HFFc6 (cell line): ENCODE measurements at regions not wholly inside any gene's neighbourhood (a gene's known extent, or its start where the extent isn't known, plus 50 kb on each side); places are given as distances from the start of the nearest gene placed in this dataset.

Source experiments
- DNase-seq: peaks from one replicate; pipeline ENCODE4 v3.0.0-alpha.2; 2018
- H3K27ac Mint-ChIP-seq: 2 replicates; pipeline ENCODE4 v1.8.0; 2020; ENCODE audit warnings: mild to moderate bottlenecking, mixed read lengths
- H3K27me3 Mint-ChIP-seq: 2 replicates; pipeline ENCODE4 v1.8.0; 2021; ENCODE audit warnings: mild to moderate bottlenecking, moderate library complexity, mixed read lengths; ENCODE audit not compliant: insufficient read depth
- H3K36me3 Mint-ChIP-seq: 2 replicates; pipeline ENCODE4 v1.8.0; 2021; ENCODE audit warnings: low read depth, mixed read lengths
- H3K4me1 Mint-ChIP-seq: 2 replicates; pipeline ENCODE4 v1.8.0; 2020; ENCODE audit warnings: low read depth, mixed read lengths
- H3K4me3 Mint-ChIP-seq: 2 replicates; pipeline ENCODE4 v1.8.0; 2020; ENCODE audit warnings: mild to moderate bottlenecking, moderate library complexity, mixed read lengths
- H3K9me3 Mint-ChIP-seq: 2 replicates; pipeline ENCODE4 v1.8.0; 2020; ENCODE audit warnings: mild to moderate bottlenecking, mixed read lengths
- TF ChIP-seq, protein P1 (sequence below): fragments of 200-600 bp; sonication (generic); IDR thresholded peaks from 2 replicates; pipeline ENCODE4 v1.5.0; 2021; ENCODE audit warnings: antibody characterized with exemption, mild to moderate bottlenecking

DNA sequence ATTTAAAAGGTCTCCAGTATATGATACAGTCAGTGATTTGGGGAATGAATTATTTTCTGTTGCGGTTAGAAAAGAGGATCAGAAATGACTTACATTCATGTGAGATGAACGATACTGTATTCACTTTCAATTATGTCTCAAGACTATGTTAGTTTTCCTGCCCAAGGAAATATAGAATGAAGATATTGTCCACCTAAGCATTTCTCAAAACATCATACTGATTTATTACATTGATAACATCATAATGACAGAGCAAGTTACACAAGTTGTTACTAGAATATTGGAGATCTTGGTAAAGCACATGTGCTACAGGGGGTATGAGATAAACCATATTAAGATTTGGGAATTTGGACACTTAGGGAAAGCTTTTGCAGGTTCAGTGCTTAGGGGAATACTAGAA lies 67.8 kb upstream of the OR9G4 start:
- Mint-ChIP-seq H3K4me3 (no peak overlapping the region), H3K4me1 (no peaks in the 10 kb centered on the region), H3K36me3 (no peaks in the 10 kb centered on the region)

DNA sequence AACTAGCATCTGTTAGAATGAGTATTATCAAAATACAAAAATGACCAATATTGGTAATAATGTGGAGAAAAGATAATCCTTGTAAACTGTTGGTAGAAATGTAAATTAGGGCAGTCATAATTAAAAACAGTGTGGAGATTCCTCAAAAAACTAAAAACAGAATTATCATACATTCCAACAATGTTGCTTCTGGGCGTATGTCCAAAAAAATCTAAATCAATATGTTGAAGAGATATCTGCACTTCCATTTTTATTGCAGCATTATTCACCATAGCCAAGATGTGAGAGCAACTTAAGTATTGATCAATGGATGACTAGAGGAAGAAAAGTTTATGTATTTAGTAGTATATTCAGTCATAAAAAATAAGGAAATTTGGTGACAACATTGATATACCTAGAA lies 59.8 kb upstream of the OR9G4 start:
- H3K4me1 Mint-ChIP-seq = no peaks in the 10 kb centered on the region
- no peak for DNase-seq
- no peak overlapping the region for H3K4me3 Mint-ChIP-seq
- peaks cover 12% of the 10 kb centered on the region for H3K9me3 Mint-ChIP-seq
- H3K36me3 Mint-ChIP-seq = no peaks in the 10 kb centered on the region
- H3K27me3 Mint-ChIP-seq = no peaks in the 10 kb centered on the region
- TF ChIP-seq, protein P1, sequence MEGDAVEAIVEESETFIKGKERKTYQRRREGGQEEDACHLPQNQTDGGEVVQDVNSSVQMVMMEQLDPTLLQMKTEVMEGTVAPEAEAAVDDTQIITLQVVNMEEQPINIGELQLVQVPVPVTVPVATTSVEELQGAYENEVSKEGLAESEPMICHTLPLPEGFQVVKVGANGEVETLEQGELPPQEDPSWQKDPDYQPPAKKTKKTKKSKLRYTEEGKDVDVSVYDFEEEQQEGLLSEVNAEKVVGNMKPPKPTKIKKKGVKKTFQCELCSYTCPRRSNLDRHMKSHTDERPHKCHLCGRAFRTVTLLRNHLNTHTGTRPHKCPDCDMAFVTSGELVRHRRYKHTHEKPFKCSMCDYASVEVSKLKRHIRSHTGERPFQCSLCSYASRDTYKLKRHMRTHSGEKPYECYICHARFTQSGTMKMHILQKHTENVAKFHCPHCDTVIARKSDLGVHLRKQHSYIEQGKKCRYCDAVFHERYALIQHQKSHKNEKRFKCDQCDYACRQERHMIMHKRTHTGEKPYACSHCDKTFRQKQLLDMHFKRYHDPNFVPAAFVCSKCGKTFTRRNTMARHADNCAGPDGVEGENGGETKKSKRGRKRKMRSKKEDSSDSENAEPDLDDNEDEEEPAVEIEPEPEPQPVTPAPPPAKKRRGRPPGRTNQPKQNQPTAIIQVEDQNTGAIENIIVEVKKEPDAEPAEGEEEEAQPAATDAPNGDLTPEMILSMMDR = no peak
- no peak overlapping the region for H3K27ac Mint-ChIP-seq

More for the DNA sequence above, 67.8 kb upstream of the OR9G4 start:
- Mint-ChIP-seq H3K27ac (no peak overlapping the region), H3K9me3 (peaks cover 11% of the 10 kb centered on the region), H3K27me3 (no peaks in the 10 kb centered on the region)
- TF ChIP-seq, protein P1 = no peak
- DNase-seq = no peak

- H3K4me3 Mint-ChIP-seq = no peak overlapping the region
- no peaks in the 10 kb centered on the region for H3K4me1 Mint-ChIP-seq
- no peaks in the 10 kb centered on the region for H3K36me3 Mint-ChIP-seq
- no peak overlapping the region for H3K27ac Mint-ChIP-seq
- no peaks in the 10 kb centered on the region for H3K27me3 Mint-ChIP-seq
- no peaks in the 10 kb centered on the region; the same call in none of the 2 replicates for H3K9me3 Mint-ChIP-seq
- no peak for DNase-seq
- TF ChIP-seq, protein P1 = no peak
Observed at GRCh38 chr11:56799691-56800210, 51.3 kb upstream of the OR9G4 start.
